Fibroblast of skin of left quadriceps (primary cell): ENCODE measurements at regions not wholly inside any gene's neighbourhood (a gene's known extent, or its start where the extent isn't known, plus 50 kb on each side); places are given as distances from the start of the nearest gene placed in this dataset.

Source experiments
- DNase-seq, 2 experiments: peaks; one replicate each; pipeline ENCODE4 v3.0.0-alpha.2; 2013; ENCODE audit warnings: low read depth in 2 of 2

GRCh38 chr2:200013906-200014305, 58.5 kb downstream of the MAIP1 start:
- DNase-seq = no peak

GRCh38 chr2:200021449-200022114, 66.2 kb downstream of the MAIP1 start:
- no peak for DNase-seq

- no peak for DNase-seq
Observed at GRCh38 chr2:200022511-200022910, 67.1 kb downstream of the MAIP1 start.

- no peak for DNase-seq
Observed at GRCh38 chr2:200023570-200023969, 68.2 kb downstream of the MAIP1 start.

GRCh38 chr2:200025717-200026116, 70.3 kb downstream of the MAIP1 start:
- no peak for DNase-seq

GRCh38 chr2:200026332-200027230, 71.2 kb downstream of the MAIP1 start:
- peak; percentile 88 to 89 for DNase-seq

GRCh38 chr2:200028998-200029397, 73.6 kb downstream of the MAIP1 start:
- no peak for DNase-seq

- no peak for DNase-seq
Observed at GRCh38 chr2:200032895-200033294, 77.5 kb downstream of the MAIP1 start.

GRCh38 chr2:200033929-200034328, 78.5 kb downstream of the MAIP1 start:
- DNase-seq = no peak

GRCh38 chr2:200034816-200035215, 79.4 kb downstream of the MAIP1 start:
- DNase-seq = no peak

GRCh38 chr2:200039724-200040650, 84.6 kb downstream of the MAIP1 start:
- DNase-seq = peak; percentile 99

GRCh38 chr2:200040831-200041230, 85.4 kb downstream of the MAIP1 start:
- no peak for DNase-seq

GRCh38 chr2:200041639-200042038, 86.3 kb downstream of the MAIP1 start:
- no peak for DNase-seq

GRCh38 chr2:200042102-200042735, 86.8 kb downstream of the MAIP1 start:
- peak; percentile 69 to 71 for DNase-seq

GRCh38 chr2:200042944-200043343, 87.6 kb downstream of the MAIP1 start:
- DNase-seq = no peak

- DNase-seq = no peak
Observed at GRCh38 chr2:200044453-200044852, 89.1 kb downstream of the MAIP1 start.

GRCh38 chr2:200048421-200048820, 93.0 kb downstream of the MAIP1 start:
- DNase-seq = no peak

- DNase-seq = no peak
Observed at GRCh38 chr2:200049086-200049485, 93.7 kb downstream of the MAIP1 start.

GRCh38 chr2:200050921-200051610, 95.7 kb downstream of the MAIP1 start:
- DNase-seq = no peak

GRCh38 chr2:200051611-200051945, 96.2 kb downstream of the MAIP1 start:
- DNase-seq = no peak

GRCh38 chr2:200052627-200053026, 97.2 kb downstream of the MAIP1 start:
- DNase-seq = no peak
